ENCODE measurements at regions not wholly inside any gene's neighbourhood (a gene's known extent, or its start where the extent isn't known, plus 50 kb on each side); places are given as distances from the start of the nearest gene placed in this dataset.

GRCh38 chr1:224518528-224518927 lies 83.9 kb upstream of the WDR26 start:
- CTCF ChIA-PET: interaction anchor here (1.8 to 10.8 kb wide), 2 partner anchors 335 to 404 kb away, joined by 13 to 191 read pairs; no protein-coding TSS in a partner anchor
- BruUV-seq (replicated peaks): no TSS peak
- in situ Hi-C loops (cut with MboI): no loop called here
- no peak for TF ChIP-seq IRF3 (IDR thresholded peaks at IDR 0.05)
- TF ChIP-seq ZNF274 (IDR thresholded peaks at IDR 0.05; ENCODE audit: insufficient read depth, insufficient read length): no peak
- no peak for TF ChIP-seq BHLHE40 (IDR thresholded peaks at IDR 0.05; ENCODE audit: borderline replicate concordance in 1 of 2, low read depth in 2 of 2, low read length in 1 of 2)
- no peak for TF ChIP-seq E2F8 (IDR thresholded peaks at IDR 0.05; ENCODE audit: low read depth, partially characterized antibody)
- TF ChIP-seq LARP7 (IDR thresholded peaks at IDR 0.05): no peak
- no peak for TF ChIP-seq IKZF2 (IDR thresholded peaks at IDR 0.05)
- TF ChIP-seq MEF2B (IDR thresholded peaks at IDR 0.05; ENCODE audit: partially characterized antibody, poor library complexity, severe bottlenecking): no peak
- no peak for TF ChIP-seq HDAC6 (IDR thresholded peaks at IDR 0.05; ENCODE audit: unreplicated experiment)
- no peak for TF ChIP-seq ATF7 (IDR thresholded peaks at IDR 0.05; ENCODE audit: low read depth)
- no peak for TF ChIP-seq E4F1 (IDR thresholded peaks at IDR 0.05; ENCODE audit: borderline replicate concordance, partially characterized antibody)
- no peak for TF ChIP-seq ESRRA (IDR thresholded peaks at IDR 0.05; ENCODE audit: low read length)
- no peak for TF ChIP-seq E2F4 (IDR thresholded peaks at IDR 0.05; ENCODE audit: low read depth, low read length)
- TF ChIP-seq CREB1 (IDR thresholded peaks at IDR 0.05; ENCODE audit: low read depth): no peak
- no peak for TF ChIP-seq ZNF207 (IDR thresholded peaks at IDR 0.05; ENCODE audit: borderline replicate concordance)

More at GRCh38 chr1:224518528-224518927, 83.9 kb upstream of the WDR26 start:
- H3K4me3 ChIP-seq: no peak overlapping the region
- 31% methylated on average over 4 of the region's 4 CpGs for WGBS (ENCODE audit: insufficient coverage, insufficient replicate concordance, low lambda C conversion rate, missing lambda C conversion rate)
- H3K9me3 ChIP-seq (replicated peaks; ENCODE audit: control insufficient read depth, insufficient read depth, low read length): no peaks in the 10 kb centered on the region
- intact Hi-C loops (cut with micrococcal nuclease; ENCODE audit: unreplicated experiment): no loop called here
- H3K4me1 ChIP-seq (ENCODE audit: control insufficient read depth, insufficient read depth, low read length): no peaks in the 10 kb centered on the region; the same call in 1 of the 2 replicates
- ChIA-PET POLR2A (no interaction called here), RAD21 (ENCODE audit: unreplicated experiment) (no interaction called here), SMC1A (ENCODE audit: uncharacterized antibody, unreplicated experiment) (interaction anchor here (1.0 to 1.4 kb wide), 3 partner anchors 128 to 501 kb away, joined by 3 to 5 read pairs (median 3); no protein-coding TSS in a partner anchor)
- no peak overlapping the region for H3K27ac ChIP-seq (ENCODE audit: control insufficient read depth, insufficient read depth)
- no peaks in the 10 kb centered on the region for H4K20me1 ChIP-seq (ENCODE audit: control insufficient read depth, insufficient read depth)
- no peaks in the 10 kb centered on the region for H3K27me3 ChIP-seq (replicated peaks in 1 of 2; ENCODE audit: control insufficient read depth in 2 of 2, insufficient read depth in 2 of 2, low read length in 1 of 2)
- no peak overlapping the region for H3K4me2 ChIP-seq (ENCODE audit: control insufficient read depth, insufficient read depth)
- no peaks in the 10 kb centered on the region for H3K79me2 ChIP-seq (ENCODE audit: control insufficient read depth, insufficient read depth, low read length)
- DNase-seq (ENCODE audit: low read depth, low spot score): no peak
- no peak for FAIRE-seq
- no peak overlapping the region for H2AFZ ChIP-seq (ENCODE audit: control insufficient read depth, low read depth, low read length)
- no peak for ATAC-seq
- no peak overlapping the region for H3K9ac ChIP-seq (ENCODE audit: control insufficient read depth, insufficient read depth, low read length)
- H3K36me3 ChIP-seq (ENCODE audit: control insufficient read depth in 2 of 2, insufficient read depth in 2 of 2, low read length in 1 of 2): no peaks in the 10 kb centered on the region

Data from GM12878 (cell line).